ENCODE measurements at regions not wholly inside any gene's neighbourhood (a gene's known extent, or its start where the extent isn't known, plus 50 kb on each side); places are given as distances from the start of the nearest gene placed in this dataset.

DNA sequence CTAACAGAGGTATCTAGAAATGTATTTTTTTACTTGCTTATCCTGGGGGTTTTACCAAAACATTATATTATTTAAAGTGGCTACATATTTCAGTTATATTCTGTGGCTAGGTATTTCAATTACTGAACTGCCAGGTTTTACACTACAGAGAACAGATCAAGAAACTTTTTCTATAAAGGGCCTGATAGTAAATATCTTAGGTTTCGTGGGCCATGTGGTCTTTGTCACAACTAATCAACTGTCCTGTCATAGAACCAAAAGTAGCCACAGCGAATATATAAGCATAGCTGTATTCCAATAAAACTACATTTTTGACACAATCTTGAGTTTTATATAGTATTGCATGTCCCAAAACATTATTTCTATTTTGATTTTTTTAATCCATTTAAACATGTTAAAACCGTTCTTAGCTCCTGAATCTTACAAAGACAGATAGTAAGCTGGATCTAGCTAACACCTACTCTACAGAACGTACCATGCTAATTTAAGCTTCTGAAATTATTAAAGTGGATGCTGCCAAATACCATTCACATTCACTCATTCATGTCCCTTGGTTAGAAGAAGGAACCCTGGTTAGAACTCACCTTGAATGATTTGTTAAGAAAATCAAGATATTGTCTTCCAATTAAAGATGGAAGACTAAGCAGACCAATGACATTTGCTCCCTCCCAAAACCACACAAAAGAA lies 118.2 kb upstream of the TGFBR2 start (continued):
- TF ChIP-seq, protein P1, sequence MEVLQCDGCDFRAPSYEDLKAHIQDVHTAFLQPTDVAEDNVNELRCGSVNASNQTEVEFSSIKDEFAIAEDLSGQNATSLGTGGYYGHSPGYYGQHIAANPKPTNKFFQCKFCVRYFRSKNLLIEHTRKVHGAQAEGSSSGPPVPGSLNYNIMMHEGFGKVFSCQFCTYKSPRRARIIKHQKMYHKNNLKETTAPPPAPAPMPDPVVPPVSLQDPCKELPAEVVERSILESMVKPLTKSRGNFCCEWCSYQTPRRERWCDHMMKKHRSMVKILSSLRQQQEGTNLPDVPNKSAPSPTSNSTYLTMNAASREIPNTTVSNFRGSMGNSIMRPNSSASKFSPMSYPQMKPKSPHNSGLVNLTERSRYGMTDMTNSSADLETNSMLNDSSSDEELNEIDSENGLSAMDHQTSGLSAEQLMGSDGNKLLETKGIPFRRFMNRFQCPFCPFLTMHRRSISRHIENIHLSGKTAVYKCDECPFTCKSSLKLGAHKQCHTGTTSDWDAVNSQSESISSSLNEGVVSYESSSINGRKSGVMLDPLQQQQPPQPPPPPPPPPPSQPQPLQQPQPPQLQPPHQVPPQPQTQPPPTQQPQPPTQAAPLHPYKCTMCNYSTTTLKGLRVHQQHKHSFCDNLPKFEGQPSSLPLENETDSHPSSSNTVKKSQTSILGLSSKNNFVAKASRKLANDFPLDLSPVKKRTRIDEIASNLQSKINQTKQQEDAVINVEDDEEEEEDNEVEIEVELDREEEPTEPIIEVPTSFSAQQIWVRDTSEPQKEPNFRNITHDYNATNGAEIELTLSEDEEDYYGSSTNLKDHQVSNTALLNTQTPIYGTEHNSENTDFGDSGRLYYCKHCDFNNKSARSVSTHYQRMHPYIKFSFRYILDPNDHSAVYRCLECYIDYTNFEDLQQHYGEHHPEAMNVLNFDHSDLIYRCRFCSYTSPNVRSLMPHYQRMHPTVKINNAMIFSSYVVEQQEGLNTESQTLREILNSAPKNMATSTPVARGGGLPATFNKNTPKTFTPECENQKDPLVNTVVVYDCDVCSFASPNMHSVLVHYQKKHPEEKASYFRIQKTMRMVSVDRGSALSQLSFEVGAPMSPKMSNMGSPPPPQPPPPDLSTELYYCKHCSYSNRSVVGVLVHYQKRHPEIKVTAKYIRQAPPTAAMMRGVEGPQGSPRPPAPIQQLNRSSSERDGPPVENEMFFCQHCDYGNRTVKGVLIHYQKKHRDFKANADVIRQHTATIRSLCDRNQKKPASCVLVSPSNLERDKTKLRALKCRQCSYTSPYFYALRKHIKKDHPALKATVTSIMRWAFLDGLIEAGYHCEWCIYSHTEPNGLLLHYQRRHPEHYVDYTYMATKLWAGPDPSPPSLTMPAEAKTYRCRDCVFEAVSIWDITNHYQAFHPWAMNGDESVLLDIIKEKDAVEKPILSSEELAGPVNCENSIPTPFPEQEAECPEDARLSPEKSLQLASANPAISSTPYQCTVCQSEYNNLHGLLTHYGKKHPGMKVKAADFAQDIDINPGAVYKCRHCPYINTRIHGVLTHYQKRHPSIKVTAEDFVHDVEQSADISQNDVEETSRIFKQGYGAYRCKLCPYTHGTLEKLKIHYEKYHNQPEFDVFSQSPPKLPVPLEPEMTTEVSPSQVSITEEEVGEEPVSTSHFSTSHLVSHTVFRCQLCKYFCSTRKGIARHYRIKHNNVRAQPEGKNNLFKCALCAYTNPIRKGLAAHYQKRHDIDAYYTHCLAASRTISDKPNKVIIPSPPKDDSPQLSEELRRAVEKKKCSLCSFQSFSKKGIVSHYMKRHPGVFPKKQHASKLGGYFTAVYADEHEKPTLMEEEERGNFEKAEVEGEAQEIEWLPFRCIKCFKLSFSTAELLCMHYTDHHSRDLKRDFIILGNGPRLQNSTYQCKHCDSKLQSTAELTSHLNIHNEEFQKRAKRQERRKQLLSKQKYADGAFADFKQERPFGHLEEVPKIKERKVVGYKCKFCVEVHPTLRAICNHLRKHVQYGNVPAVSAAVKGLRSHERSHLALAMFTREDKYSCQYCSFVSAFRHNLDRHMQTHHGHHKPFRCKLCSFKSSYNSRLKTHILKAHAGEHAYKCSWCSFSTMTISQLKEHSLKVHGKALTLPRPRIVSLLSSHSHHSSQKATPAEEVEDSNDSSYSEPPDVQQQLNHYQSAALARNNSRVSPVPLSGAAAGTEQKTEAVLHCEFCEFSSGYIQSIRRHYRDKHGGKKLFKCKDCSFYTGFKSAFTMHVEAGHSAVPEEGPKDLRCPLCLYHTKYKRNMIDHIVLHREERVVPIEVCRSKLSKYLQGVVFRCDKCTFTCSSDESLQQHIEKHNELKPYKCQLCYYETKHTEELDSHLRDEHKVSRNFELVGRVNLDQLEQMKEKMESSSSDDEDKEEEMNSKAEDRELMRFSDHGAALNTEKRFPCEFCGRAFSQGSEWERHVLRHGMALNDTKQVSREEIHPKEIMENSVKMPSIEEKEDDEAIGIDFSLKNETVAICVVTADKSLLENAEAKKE (CRISPR knock-in tag; IDR thresholded peaks at IDR 0.05) = no peak
- no peak for TF ChIP-seq STAT1 (IDR thresholded peaks at IDR 0.05; ENCODE audit: unreplicated experiment)

DNA sequence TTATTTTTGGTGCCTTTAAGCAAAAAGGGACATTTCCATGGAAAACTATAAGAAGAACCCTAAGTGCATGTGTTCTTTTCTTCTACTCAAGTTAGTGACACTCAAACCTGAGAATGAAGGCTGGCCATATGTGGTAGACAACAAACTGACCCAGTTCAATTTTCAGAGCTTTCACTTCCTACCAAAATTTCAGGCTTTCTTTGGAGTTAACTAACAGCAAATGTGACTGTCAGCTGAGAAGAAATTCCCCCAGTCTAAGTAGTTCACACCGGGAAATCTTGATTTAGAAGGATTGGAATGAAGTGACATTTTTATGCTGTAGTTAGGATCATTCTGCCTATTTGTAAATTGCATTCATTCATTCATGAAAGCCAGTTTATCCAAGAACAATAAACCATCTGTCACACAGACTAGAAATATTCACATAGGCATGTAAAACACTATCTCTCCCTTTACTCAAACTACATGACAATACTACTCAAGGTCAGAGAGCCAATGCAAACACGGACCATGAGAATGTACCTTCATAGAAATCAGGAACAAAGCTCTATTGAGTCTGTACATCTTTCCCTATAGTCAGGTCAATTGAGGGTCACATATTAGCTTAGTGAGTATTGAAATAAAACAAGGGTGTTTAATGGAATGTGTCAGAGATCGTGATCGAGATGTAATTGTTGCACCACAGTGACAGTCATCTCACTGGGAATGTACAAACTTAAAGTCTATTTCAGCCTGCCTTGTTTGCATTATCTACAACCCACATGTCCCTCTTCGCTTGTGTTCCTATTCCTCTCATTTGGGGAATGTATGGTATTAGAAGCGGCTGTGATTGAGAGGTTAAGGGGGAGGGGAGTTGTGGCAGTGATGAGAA lies 113.8 kb upstream of the TGFBR2 start:
- Histone ChIP-seq H3K4me2 (no peak overlapping the region; the same call in 1 of the 2 replicates), H3K4me1 (ENCODE audit: insufficient read depth) (peaks cover 20% of the 10 kb centered on the region), H3F3A (replicated peaks; ENCODE audit: low read depth) (no peaks in the 10 kb centered on the region), H2AFZ (peak overlapping the region; percentile 52), H3K4me3 (no peak overlapping the region), H3K27ac (ENCODE audit: low read depth) (no peak overlapping the region), H3K27me3 (ENCODE audit: insufficient read depth) (no peaks in the 10 kb centered on the region), H3K9me2 (ENCODE audit: insufficient read depth) (no peaks in the 10 kb centered on the region; the same call in 1 of the 2 replicates), H4K20me1 (replicated peaks; ENCODE audit: insufficient read depth) (no peaks in the 10 kb centered on the region), H3K79me2 (replicated peaks; ENCODE audit: insufficient read depth) (no peaks in the 10 kb centered on the region), H3K36me3 (ENCODE audit: insufficient read depth) (no peaks in the 10 kb centered on the region)
- Mint-ChIP-seq H3K4me1 (peaks cover 23% of the 10 kb centered on the region; the same call in 2 of the 3 replicates), H3K4me3 (no peak overlapping the region), H3K27ac (no peak overlapping the region), H3K9me3 (no peaks in the 10 kb centered on the region), H3K27me3 (ENCODE audit: insufficient read depth, low read depth, poor library complexity) (peaks cover 2% of the 10 kb centered on the region), H3K36me3 (ENCODE audit: low read depth) (no peaks in the 10 kb centered on the region)
- no peak for ATAC-seq
- peak; percentile 5 for DNase-seq (ENCODE audit: low spot score)
- no peak for TF ChIP-seq NANOG (IDR thresholded peaks at IDR 0.05; ENCODE audit: borderline replicate concordance)
- TF ChIP-seq, protein P2, sequence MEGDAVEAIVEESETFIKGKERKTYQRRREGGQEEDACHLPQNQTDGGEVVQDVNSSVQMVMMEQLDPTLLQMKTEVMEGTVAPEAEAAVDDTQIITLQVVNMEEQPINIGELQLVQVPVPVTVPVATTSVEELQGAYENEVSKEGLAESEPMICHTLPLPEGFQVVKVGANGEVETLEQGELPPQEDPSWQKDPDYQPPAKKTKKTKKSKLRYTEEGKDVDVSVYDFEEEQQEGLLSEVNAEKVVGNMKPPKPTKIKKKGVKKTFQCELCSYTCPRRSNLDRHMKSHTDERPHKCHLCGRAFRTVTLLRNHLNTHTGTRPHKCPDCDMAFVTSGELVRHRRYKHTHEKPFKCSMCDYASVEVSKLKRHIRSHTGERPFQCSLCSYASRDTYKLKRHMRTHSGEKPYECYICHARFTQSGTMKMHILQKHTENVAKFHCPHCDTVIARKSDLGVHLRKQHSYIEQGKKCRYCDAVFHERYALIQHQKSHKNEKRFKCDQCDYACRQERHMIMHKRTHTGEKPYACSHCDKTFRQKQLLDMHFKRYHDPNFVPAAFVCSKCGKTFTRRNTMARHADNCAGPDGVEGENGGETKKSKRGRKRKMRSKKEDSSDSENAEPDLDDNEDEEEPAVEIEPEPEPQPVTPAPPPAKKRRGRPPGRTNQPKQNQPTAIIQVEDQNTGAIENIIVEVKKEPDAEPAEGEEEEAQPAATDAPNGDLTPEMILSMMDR (conservative IDR thresholded peaks at IDR 0.05; ENCODE audit: low read depth in 2 of 2) = no peak
- TF ChIP-seq EZH2 (IDR thresholded peaks at IDR 0.05; ENCODE audit: low read depth, unreplicated experiment) = no peak
- TF ChIP-seq STAT1 (IDR thresholded peaks at IDR 0.05; ENCODE audit: unreplicated experiment) = no peak
- no peak for TF ChIP-seq POLR2AphosphoS5 (IDR thresholded peaks at IDR 0.05; ENCODE audit: low read depth)

Measured in GM23338 (cell line).